ENCODE measurements at regions not wholly inside any gene's neighbourhood (a gene's known extent, or its start where the extent isn't known, plus 50 kb on each side); places are given as distances from the start of the nearest gene placed in this dataset.

GRCh38 chr1:227445746-227446145, 117.6 kb upstream of the ZNF678 start:
- no peaks in the 10 kb centered on the region for H3K4me1 ChIP-seq (ENCODE audit: insufficient read depth, low read length)

More at GRCh38 chr1:227445746-227446145, 117.6 kb upstream of the ZNF678 start:
- H3K56ac ChIP-seq (ENCODE audit: insufficient read length, low read depth, low read length), result no peak overlapping the region
- no peak overlapping the region for H2BK120ac ChIP-seq (ENCODE audit: low read depth, low read length, poor library complexity, severe bottlenecking)
- no CpG with 5 or more reads among the region's 2 CpGs for WGBS (ENCODE audit: extremely low coverage, insufficient read length, low lambda C conversion rate)
- no peak overlapping the region for H3K27ac ChIP-seq (ENCODE audit: insufficient read length, low read depth, low read length)
- H3K9me3 ChIP-seq (ENCODE audit: control insufficient read depth, low read depth, low read length), result no peaks in the 10 kb centered on the region
- no peak for TF ChIP-seq CTCF (conservative IDR thresholded peaks at IDR 0.05)
- H4K91ac ChIP-seq (ENCODE audit: insufficient read length, low read depth, low read length), result no peak overlapping the region
- no peaks in the 10 kb centered on the region for H3K23me2 ChIP-seq (ENCODE audit: insufficient read length, low read depth, low read length, poor library complexity, severe bottlenecking)
- no peaks in the 10 kb centered on the region for H3K79me2 ChIP-seq (ENCODE audit: insufficient read depth, low read length)
- no peak overlapping the region for H3T11ph ChIP-seq (ENCODE audit: low read length)
- no peak overlapping the region for H2BK12ac ChIP-seq (ENCODE audit: insufficient read length, low read depth, low read length)
- H2AFZ ChIP-seq (ENCODE audit: low read length), result no peak overlapping the region
- H3K9me3 Mint-ChIP-seq, result peaks cover 0 to 4% of the 10 kb centered on the region in 2 experiments; a peak in 1 of 5 replicates
- H2BK20ac ChIP-seq (ENCODE audit: low read depth, low read length, poor library complexity, severe bottlenecking), result no peak overlapping the region
- no peaks in the 10 kb centered on the region; the same call in 1 of the 2 replicates for H3K27me3 ChIP-seq (ENCODE audit: insufficient read depth, low read length)
- no peak overlapping the region for H4K5ac ChIP-seq (ENCODE audit: insufficient read length, low read depth, low read length)
- H4K8ac ChIP-seq (replicated peaks; ENCODE audit: insufficient read length, low read depth, low read length), result no peak overlapping the region
- H3K4me1 Mint-ChIP-seq, result 0 out of 4 replicates have a peak, but pooled peaks cover 2 to 3% of the 10 kb centered on the region in 2 experiments
- no peak overlapping the region for H3K4ac ChIP-seq (ENCODE audit: low read depth, low read length)
- H3K27me3 Mint-ChIP-seq (ENCODE audit: low read depth), result peaks cover 10% of the 10 kb centered on the region
- H3K79me1 ChIP-seq (ENCODE audit: insufficient read depth, low read depth, low read length, poor library complexity, severe bottlenecking), result no peaks in the 10 kb centered on the region
- no peak overlapping the region for H2BK5ac ChIP-seq (ENCODE audit: insufficient read length, low read length)
- H2BK15ac ChIP-seq (ENCODE audit: low read depth, low read length), result no peak overlapping the region
- no peaks in the 10 kb centered on the region for H3K36me3 Mint-ChIP-seq (ENCODE audit: insufficient read depth in 1 of 3, low read depth in 3 of 3)
- H3K27ac Mint-ChIP-seq, result no peak overlapping the region
- no peaks in the 10 kb centered on the region for H4K20me1 ChIP-seq (ENCODE audit: control insufficient read depth, insufficient read depth, insufficient read length)
- no peak overlapping the region for H3K23ac ChIP-seq (ENCODE audit: insufficient read length, low read depth, low read length)
- H2AK5ac ChIP-seq (ENCODE audit: insufficient read length, low read length), result no peak overlapping the region
- H3K4me3 Mint-ChIP-seq, result no peak overlapping the region
- H3K9ac ChIP-seq (ENCODE audit: extremely low read depth, insufficient read length, low read length), result no peak overlapping the region
- no peak overlapping the region for H3K14ac ChIP-seq (ENCODE audit: insufficient read depth, low read length)
- DNase-seq, result no peak
- no peak overlapping the region for H3K18ac ChIP-seq (ENCODE audit: insufficient read length, low read depth, low read length)
- no peak overlapping the region for H3K4me2 ChIP-seq (ENCODE audit: insufficient read depth, insufficient read length, low read length)
